AG09319 (cell line): ENCODE measurements at regions not wholly inside any gene's neighbourhood (a gene's known extent, or its start where the extent isn't known, plus 50 kb on each side); places are given as distances from the start of the nearest gene placed in this dataset.

ENCODE experiments used
- DNase-seq: peaks from one replicate; pipeline ENCODE4 v3.0.0-alpha.2; 2010; ENCODE audit warnings: low read depth; ENCODE audit errors: extremely low read depth
- CTCF ChIP-seq: IDR thresholded peaks from 2 replicates; pipeline ENCODE4 v1.5.1; 2011; ENCODE audit warnings: low read depth, mild to moderate bottlenecking, inconsistent platforms, low read length, moderate library complexity

GRCh38 chr14:49451938-49452337 lies 134.2 kb downstream of the RPS29 start:
- no peak for DNase-seq
- TF ChIP-seq CTCF, result no peak

- no peak for TF ChIP-seq CTCF
- no peak for DNase-seq
These were observed 136.4 kb downstream of the RPS29 start for GRCh38 chr14:49449749-49450148.

GRCh38 chr14:49447540-49448107 lies 138.6 kb downstream of the RPS29 start:
- DNase-seq, result no peak
- no peak for TF ChIP-seq CTCF

- DNase-seq, result no peak
- TF ChIP-seq CTCF, result no peak
These were observed 139.4 kb downstream of the RPS29 start for GRCh38 chr14:49446801-49447200.

GRCh38 chr14:49438256-49438770 lies 147.9 kb downstream of the RPS29 start:
- no peak for TF ChIP-seq CTCF
- DNase-seq, result no peak

GRCh38 chr14:49428076-49428475 lies 158.1 kb downstream of the RPS29 start:
- no peak for TF ChIP-seq CTCF
- DNase-seq, result no peak

GRCh38 chr14:49427117-49427516 lies 159.1 kb downstream of the RPS29 start:
- no peak for TF ChIP-seq CTCF
- no peak for DNase-seq
